ENCODE measurements at regions not wholly inside any gene's neighbourhood (a gene's known extent, or its start where the extent isn't known, plus 50 kb on each side); places are given as distances from the start of the nearest gene placed in this dataset.

GRCh38 chr6:168179702-168180382, 100.8 kb upstream of the FRMD1 start:
- TF ChIP-seq CTCF (IDR thresholded peaks at IDR 0.05; ENCODE audit: low read depth, low read length): no peak
- no peak overlapping the region for H3K27ac ChIP-seq (ENCODE audit: low read depth, low read length)
- DNase-seq (ENCODE audit: low read depth, low spot score): no peak
- peaks cover 33% of the 10 kb centered on the region for H3K9me3 ChIP-seq (ENCODE audit: control insufficient read depth, insufficient read depth, low read length)
- H3K27me3 ChIP-seq (ENCODE audit: control insufficient read depth, insufficient read depth, low read length): no peaks in the 10 kb centered on the region
- ChIA-PET CTCF (no interaction called here), POLR2A (no interaction called here)
- no peak overlapping the region for H3K4me3 ChIP-seq (ENCODE audit: low read depth, low read length)

- CTCF ChIA-PET: no interaction called here
- TF ChIP-seq CTCF (IDR thresholded peaks at IDR 0.05; ENCODE audit: low read depth, low read length): no peak
- DNase-seq (ENCODE audit: low read depth, low spot score): no peak
- Histone ChIP-seq H3K27me3 (ENCODE audit: control insufficient read depth, insufficient read depth, low read length) (no peaks in the 10 kb centered on the region), H3K27ac (ENCODE audit: low read depth, low read length) (no peak overlapping the region), H3K9me3 (ENCODE audit: control insufficient read depth, insufficient read depth, low read length) (peaks cover 33% of the 10 kb centered on the region), H3K4me3 (ENCODE audit: low read depth, low read length) (no peak overlapping the region)
- POLR2A ChIA-PET: no interaction called here
Observed at GRCh38 chr6:168179133-168179532, 100.1 kb upstream of the FRMD1 start.

GRCh38 chr6:168177103-168177891, 98.3 kb upstream of the FRMD1 start:
- no peak for DNase-seq (ENCODE audit: low read depth, low spot score)
- no peak overlapping the region for H3K4me3 ChIP-seq (ENCODE audit: low read depth, low read length)
- H3K27me3 ChIP-seq (ENCODE audit: control insufficient read depth, insufficient read depth, low read length): no peaks in the 10 kb centered on the region
- ChIA-PET POLR2A (no interaction called here), CTCF (no interaction called here)
- H3K27ac ChIP-seq (ENCODE audit: low read depth, low read length): no peak overlapping the region
- no peak for TF ChIP-seq CTCF (IDR thresholded peaks at IDR 0.05; ENCODE audit: low read depth, low read length)
- H3K9me3 ChIP-seq (ENCODE audit: control insufficient read depth, insufficient read depth, low read length): peaks cover 25% of the 10 kb centered on the region

GRCh38 chr6:168171673-168172353, 92.8 kb upstream of the FRMD1 start:
- DNase-seq (ENCODE audit: low read depth, low spot score): no peak
- no peak for TF ChIP-seq CTCF (IDR thresholded peaks at IDR 0.05; ENCODE audit: low read depth, low read length)
- Histone ChIP-seq H3K4me3 (ENCODE audit: low read depth, low read length) (no peak overlapping the region), H3K27me3 (ENCODE audit: control insufficient read depth, insufficient read depth, low read length) (no peaks in the 10 kb centered on the region), H3K9me3 (ENCODE audit: control insufficient read depth, insufficient read depth, low read length) (peaks cover 10% of the 10 kb centered on the region), H3K27ac (ENCODE audit: low read depth, low read length) (no peak overlapping the region)
- CTCF ChIA-PET: no interaction called here
- POLR2A ChIA-PET: no interaction called here
